K562 (cell line): ENCODE measurements at regions not wholly inside any gene's neighbourhood (a gene's known extent, or its start where the extent isn't known, plus 50 kb on each side); places are given as distances from the start of the nearest gene placed in this dataset.
A peak's percentile ranks its signal among the peaks of the same experiment; 100 is the strongest.

ENCODE experiments used
- BACH1 ChIP-seq: fragments of 200-800 bp; sonication (Bioruptor generic); IDR thresholded peaks from 2 replicates; pipeline ENCODE4 v1.6.1; 2016; ENCODE audit warnings: missing genetic modification characterization, missing compliant biosample characterization
- CCNT2 ChIP-seq: IDR thresholded peaks from 2 replicates; pipeline ENCODE4 v1.6.1; 2011; ENCODE audit warnings: borderline replicate concordance, low read depth, mild to moderate bottlenecking, moderate library complexity, mixed read lengths, low read length; ENCODE audit not compliant: insufficient read length; ENCODE audit errors: extremely low read depth
- CLOCK ChIP-seq: fragments of 250-450 bp; sonication (Bioruptor Pico); IDR thresholded peaks from 2 replicates; pipeline ENCODE4 v1.4.0; 2020; ENCODE audit warnings: mild to moderate bottlenecking, moderate library complexity, borderline replicate concordance
- CREB3 ChIP-seq: fragments of 450-650 bp; conservative IDR thresholded peaks from 2 replicates; pipeline ENCODE4 v1.6.1; 2016; ENCODE audit warnings: missing genetic modification characterization, low read depth, mild to moderate bottlenecking, missing compliant biosample characterization, moderate library complexity
- FOXA1 ChIP-seq: fragments of 450-650 bp; IDR thresholded peaks from 2 replicates; pipeline ENCODE4 v1.6.1; 2016; ENCODE audit warnings: mild to moderate bottlenecking, borderline replicate concordance
- JUN ChIP-seq, 2 experiments: sonication (generic) in 1 of 2; formaldehyde crosslinking in 1 of 2; IDR thresholded peaks; 2 replicates each; pipeline versions ENCODE4 v1.6.1 to v1.8.0; 2012 to 2022; ENCODE audit warnings: borderline replicate concordance in 2 of 2, mild to moderate bottlenecking in 2 of 2, improper control_type of control experiment in 1 of 2, low read depth in 1 of 2, low read length in 1 of 2, missing genetic modification reagents in 1 of 2
- KDM1A ChIP-seq, 2 experiments: fragments of 450-650 bp; IDR thresholded peaks; 2 replicates each; pipeline ENCODE4 v1.6.1; 2016; ENCODE audit warnings: mild to moderate bottlenecking in 2 of 2
- MAFK ChIP-seq: IDR thresholded peaks from 2 replicates; pipeline ENCODE4 v1.6.1; 2011; ENCODE audit warnings: low read length, improper control_type of control experiment
- MED1 ChIP-seq: sonication (generic); formaldehyde crosslinking; IDR thresholded peaks from 2 replicates; pipeline ENCODE4 v1.8.1; 2023; ENCODE audit warnings: missing genetic modification reagents, borderline replicate concordance
- MEIS2 ChIP-seq: fragments of 450-650 bp; IDR thresholded peaks from 2 replicates; pipeline ENCODE4 v1.6.1; 2014; ENCODE audit warnings: mild to moderate bottlenecking; ENCODE audit not compliant: partially characterized antibody
- NFE2 ChIP-seq: IDR thresholded peaks from 2 replicates; pipeline ENCODE4 v1.6.1; 2014; ENCODE audit warnings: antibody characterized with exemption, low read depth
- RCOR1 ChIP-seq, 2 experiments: IDR thresholded peaks; 2 replicates each; pipeline ENCODE4 v1.6.1; 2012; ENCODE audit warnings: low read depth in 2 of 2, low read length in 2 of 2, borderline replicate concordance in 1 of 2, improper control_type of control experiment in 1 of 2
- SMARCE1 ChIP-seq: fragments of 450-650 bp; IDR thresholded peaks from 2 replicates; pipeline ENCODE4 v1.7.1; 2016; ENCODE audit warnings: mild to moderate bottlenecking
- STAT5A ChIP-seq: IDR thresholded peaks from 2 replicates; pipeline ENCODE4 v1.6.1; 2012; ENCODE audit warnings: low read length, inconsistent platforms, borderline replicate concordance
- ZBTB12 ChIP-seq: fragments of 250-450 bp; sonication (Bioruptor Pico); IDR thresholded peaks from 2 replicates; pipeline ENCODE4 v1.4.0; 2020
- TF ChIP-seq, protein P1 (sequence below): fragments of 450-650 bp; IDR thresholded peaks from 2 replicates; pipeline ENCODE4 v1.6.1; 2017; ENCODE audit warnings: antibody characterized with exemption, mild to moderate bottlenecking
- TF ChIP-seq, protein P2 (sequence below), 2 experiments: fragments of 450-650 bp in 1 of 2; sonication (generic) in 1 of 2; formaldehyde crosslinking in 1 of 2; IDR thresholded peaks in 1 of 2; conservative IDR thresholded peaks in 1 of 2; 2 replicates each; pipeline versions ENCODE4 v1.6.1 to v1.8.1; 2016 to 2023; ENCODE audit warnings: mild to moderate bottlenecking in 2 of 2, moderate library complexity in 2 of 2, inconsistent platforms in 1 of 2, missing genetic modification reagents in 1 of 2

GRCh38 chr17:53749178-53749577 lies 73.5 kb upstream of the KIF2B start (continued):
- TF ChIP-seq CLOCK (CRISPR knock-in tag): no peak
- peak; percentile 92 for TF ChIP-seq BACH1
- TF ChIP-seq CCNT2: peak; percentile 33
- no peak for TF ChIP-seq STAT5A
- TF ChIP-seq MED1 (CRISPR knock-in tag): no peak
- TF ChIP-seq KDM1A (IDR thresholded peaks at IDR 0.05): 0 out of 4 replicates have a peak, but pooled peaks of 1 of the 2 experiments have one; percentile 8
- TF ChIP-seq, protein P1, sequence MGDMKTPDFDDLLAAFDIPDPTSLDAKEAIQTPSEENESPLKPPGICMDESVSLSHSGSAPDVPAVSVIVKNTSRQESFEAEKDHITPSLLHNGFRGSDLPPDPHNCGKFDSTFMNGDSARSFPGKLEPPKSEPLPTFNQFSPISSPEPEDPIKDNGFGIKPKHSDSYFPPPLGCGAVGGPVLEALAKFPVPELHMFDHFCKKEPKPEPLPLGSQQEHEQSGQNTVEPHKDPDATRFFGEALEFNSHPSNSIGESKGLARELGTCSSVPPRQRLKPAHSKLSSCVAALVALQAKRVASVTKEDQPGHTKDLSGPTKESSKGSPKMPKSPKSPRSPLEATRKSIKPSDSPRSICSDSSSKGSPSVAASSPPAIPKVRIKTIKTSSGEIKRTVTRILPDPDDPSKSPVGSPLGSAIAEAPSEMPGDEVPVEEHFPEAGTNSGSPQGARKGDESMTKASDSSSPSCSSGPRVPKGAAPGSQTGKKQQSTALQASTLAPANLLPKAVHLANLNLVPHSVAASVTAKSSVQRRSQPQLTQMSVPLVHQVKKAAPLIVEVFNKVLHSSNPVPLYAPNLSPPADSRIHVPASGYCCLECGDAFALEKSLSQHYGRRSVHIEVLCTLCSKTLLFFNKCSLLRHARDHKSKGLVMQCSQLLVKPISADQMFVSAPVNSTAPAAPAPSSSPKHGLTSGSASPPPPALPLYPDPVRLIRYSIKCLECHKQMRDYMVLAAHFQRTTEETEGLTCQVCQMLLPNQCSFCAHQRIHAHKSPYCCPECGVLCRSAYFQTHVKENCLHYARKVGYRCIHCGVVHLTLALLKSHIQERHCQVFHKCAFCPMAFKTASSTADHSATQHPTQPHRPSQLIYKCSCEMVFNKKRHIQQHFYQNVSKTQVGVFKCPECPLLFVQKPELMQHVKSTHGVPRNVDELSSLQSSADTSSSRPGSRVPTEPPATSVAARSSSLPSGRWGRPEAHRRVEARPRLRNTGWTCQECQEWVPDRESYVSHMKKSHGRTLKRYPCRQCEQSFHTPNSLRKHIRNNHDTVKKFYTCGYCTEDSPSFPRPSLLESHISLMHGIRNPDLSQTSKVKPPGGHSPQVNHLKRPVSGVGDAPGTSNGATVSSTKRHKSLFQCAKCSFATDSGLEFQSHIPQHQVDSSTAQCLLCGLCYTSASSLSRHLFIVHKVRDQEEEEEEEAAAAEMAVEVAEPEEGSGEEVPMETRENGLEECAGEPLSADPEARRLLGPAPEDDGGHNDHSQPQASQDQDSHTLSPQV: peak; percentile 22; the same call in 1 of the 2 replicates
- TF ChIP-seq FOXA1: no peak
- 0 out of 4 replicates have a peak, but pooled peaks of 1 of the 2 experiments have one; percentile 40 for TF ChIP-seq RCOR1 (IDR thresholded peaks at IDR 0.05; ENCODE audit: borderline replicate concordance in 1 of 2, low read depth in 2 of 2, low read length in 2 of 2)
- no peak for TF ChIP-seq ZBTB12 (CRISPR knock-in tag)
- no peak for TF ChIP-seq CREB3 (tag)
- peak; percentile 3 for TF ChIP-seq MEIS2
- TF ChIP-seq NFE2: peak; percentile 94
- TF ChIP-seq SMARCE1: peak; percentile 72; the same call in 1 of the 2 replicates
- TF ChIP-seq, protein P2, sequence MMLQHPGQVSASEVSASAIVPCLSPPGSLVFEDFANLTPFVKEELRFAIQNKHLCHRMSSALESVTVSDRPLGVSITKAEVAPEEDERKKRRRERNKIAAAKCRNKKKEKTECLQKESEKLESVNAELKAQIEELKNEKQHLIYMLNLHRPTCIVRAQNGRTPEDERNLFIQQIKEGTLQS (IDR thresholded peaks at IDR 0.05): peak; percentile 77
- TF ChIP-seq, protein P2 (CRISPR knock-in tag; conservative IDR thresholded peaks at IDR 0.05): 0 out of 2 replicates have a peak, but pooled peaks have one; percentile 29
- peak; percentile 74; the same call in 1 of the 2 replicates for TF ChIP-seq JUN (IDR thresholded peaks at IDR 0.05; ENCODE audit: borderline replicate concordance, low read depth, low read length)
- no peak for TF ChIP-seq JUN (CRISPR knock-in tag; IDR thresholded peaks at IDR 0.05; ENCODE audit: borderline replicate concordance)
- TF ChIP-seq MAFK: peak; percentile 100
